ENCODE measurements at regions not wholly inside any gene's neighbourhood (a gene's known extent, or its start where the extent isn't known, plus 50 kb on each side); places are given as distances from the start of the nearest gene placed in this dataset.

DNA sequence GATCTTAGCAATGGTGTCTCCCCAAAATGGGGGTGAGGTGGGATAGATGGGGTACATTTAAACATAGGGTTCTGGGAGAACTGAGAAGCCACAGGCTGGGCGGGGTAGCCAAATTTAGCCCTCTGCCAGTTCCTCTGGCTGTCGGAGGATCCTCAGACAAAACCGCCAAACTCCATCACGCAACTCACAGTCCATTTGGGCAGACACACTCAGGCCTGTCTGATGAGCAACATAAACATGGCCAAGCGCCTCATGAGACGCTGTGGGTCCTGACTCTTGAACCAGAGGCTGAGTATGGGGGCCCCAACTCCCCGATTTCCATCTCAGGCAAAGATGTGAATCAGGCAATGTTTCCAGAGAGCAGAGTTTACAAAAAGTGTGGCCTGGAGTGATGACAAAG, 162.3 kb downstream of the FGF18 start:
- DNase-seq = no peak

DNA sequence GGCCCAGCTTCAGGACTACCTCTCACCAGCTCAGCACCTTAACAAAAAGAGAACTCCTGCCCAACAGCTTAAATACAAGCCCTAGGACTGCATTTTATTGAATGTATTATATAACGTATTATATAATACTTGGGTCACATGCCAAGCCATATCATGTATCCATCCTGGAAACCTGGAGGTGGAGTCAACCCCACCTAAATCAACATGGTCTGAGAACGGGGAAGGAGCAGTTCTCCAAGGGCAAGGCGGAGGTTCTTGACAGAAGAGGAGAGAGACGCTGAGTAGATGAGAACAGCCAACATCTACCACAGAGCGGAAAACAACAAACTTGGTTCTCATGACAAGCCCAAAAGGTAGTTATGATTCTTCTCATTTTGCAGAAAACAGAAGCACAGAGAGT, 163.4 kb downstream of the FGF18 start:
- DNase-seq = no peak

DNA sequence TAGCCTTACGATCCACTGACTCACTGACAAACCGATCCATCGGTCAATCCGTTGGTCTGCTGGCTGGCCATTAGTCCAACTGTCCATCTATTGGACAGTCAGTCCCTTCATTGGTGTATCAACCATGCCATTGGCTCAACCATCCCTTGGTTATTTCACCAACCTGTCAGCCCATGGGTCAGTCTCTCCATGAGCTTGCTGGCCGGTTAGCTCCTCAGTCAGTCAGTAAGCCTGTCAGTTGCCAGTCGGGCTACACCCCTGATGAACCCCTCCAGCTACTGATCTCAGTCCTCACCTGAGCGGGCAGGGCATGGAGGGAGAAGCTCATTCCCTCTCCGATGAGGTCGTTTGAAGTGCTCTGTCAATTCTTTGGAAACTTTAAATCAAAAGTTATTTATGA, 166.5 kb downstream of the FGF18 start:
- no peak for DNase-seq

DNA sequence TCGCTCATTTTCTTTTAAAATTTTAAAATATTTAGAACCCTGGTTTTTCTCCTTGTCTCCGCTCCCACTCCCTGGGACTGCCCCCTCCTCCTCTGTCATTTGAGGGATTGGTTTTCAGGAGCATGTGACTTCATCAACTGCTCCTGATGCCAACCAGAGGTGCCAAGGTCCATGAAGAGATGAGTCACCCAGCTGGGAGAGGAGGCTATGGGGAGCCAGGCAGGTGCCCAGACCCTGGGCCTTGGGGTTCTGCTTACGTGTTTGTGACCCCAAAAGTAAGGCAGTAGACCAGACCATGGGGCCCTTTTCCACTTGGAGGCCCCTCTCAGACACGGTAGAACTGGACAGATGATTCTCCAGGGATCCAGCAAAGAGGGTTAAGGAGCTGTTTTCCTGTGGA, 167.0 kb downstream of the FGF18 start:
- DNase-seq = no peak

DNA sequence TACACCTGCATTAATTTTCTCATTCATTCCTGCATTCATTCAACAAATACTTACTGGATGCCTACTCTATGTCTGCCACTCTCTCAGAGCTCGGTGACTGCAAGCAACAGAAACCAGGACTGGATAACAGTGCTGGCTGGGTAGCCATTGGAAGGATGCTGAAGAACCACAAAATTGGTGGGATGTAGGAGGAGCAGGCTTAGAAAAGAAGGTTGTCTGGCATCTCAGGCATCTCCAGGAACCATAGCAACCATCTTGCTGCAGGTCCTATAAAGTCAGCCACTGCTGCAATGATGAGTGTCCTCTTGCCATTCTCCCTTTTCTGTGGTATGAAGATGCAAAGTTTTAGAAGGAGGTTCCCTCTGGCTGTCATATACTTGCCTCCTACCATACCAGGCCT, 168.6 kb downstream of the FGF18 start:
- DNase-seq = no peak

DNA sequence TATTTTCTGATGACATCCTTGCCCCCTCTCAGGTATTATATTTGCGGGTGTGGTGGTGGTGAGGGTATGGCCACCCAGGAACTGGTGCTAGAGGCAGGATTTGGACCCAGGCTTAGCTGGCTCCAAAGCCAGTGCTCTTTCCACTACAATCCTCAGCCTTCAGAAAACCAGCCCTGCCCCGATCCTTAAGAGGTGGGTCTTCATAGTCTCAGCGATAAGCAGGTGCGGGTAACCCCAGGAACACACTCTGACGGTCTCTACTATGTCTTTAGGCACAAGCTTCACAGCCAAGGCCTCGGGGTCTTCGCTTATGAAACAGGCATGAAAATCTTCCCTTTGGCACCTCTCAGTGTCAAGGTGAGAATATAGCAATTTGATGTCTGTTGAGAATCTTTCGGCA, 169.3 kb downstream of the FGF18 start:
- DNase-seq = no peak

DNA sequence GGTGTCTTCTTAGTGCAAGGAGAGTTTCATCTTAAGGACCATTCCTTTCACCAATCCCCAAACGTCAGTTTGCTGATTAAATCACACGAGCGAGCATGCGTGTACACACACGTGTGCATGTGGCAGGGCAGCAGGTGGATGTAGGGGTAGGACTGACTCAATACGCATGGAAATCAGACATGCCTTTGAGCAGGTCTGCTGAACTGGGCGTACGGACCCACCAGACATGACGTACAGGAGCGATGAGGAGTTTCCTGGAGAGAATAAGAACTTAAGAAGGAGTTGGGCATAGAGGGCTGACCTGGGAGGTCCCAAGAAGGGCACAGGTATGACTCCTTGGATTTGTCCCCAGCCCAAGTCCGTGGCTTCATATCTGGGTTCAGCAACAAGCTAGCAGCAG, 170.0 kb downstream of the FGF18 start:
- no peak for DNase-seq

DNA sequence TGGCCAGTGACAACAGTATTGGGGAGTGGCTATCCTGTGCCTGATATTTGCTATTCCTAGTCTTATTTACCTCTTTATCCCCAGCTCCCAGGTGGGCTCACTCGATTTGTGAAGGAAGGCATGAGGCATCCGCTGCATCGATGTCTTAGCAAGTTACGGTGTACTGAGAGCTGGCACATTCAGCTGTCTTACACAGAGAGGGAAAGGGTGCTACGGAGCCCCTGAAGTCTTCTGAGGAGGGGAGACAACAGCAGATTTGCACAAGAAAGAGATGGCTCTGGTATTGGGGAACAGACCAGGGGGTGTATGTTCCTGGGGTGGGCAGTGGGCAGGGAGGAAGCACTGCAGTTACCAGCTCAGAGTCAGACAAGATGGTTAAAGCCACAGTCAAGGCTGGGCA, 172.6 kb downstream of the FGF18 start:
- no peak for DNase-seq

DNA sequence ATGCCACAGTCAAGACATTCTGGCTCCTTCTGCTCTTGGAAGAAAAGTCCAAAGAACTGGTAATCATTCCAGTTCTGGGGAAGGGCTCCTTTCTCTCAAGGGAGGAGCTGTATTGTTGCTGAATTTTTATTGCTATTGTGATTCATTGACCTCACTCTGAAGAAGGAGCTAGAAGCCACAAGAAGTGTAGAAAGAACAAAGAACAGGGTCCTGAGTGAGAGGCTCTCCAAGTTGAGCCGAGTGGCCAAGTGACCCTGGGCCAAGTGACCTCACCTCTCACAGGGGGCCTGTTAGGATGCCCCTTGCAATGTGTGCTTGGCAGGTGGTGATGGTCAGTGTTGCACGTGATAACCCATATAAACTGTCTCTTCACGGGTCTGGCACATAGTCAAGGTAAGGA, 173.3 kb downstream of the FGF18 start:
- DNase-seq = no peak

DNA sequence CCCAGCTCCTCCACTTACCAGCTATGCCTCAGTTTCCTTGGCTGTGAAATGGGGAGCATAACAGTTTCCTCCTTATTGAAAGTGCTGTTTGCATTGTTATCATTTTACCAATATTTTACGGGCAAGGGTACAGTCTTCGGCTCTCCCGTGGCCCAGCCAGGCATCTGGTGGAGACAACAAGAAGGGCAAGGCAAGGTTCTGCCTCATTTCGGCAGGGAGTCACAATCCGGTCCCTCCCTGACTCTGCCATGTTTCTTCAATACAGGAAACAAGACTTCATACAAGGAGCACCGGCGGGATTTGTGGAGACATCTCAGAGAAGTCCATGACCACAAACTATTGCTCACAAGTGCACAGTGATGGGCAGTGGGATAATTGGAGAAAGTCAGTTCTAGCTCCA, 174.0 kb downstream of the FGF18 start:
- DNase-seq = no peak

DNA sequence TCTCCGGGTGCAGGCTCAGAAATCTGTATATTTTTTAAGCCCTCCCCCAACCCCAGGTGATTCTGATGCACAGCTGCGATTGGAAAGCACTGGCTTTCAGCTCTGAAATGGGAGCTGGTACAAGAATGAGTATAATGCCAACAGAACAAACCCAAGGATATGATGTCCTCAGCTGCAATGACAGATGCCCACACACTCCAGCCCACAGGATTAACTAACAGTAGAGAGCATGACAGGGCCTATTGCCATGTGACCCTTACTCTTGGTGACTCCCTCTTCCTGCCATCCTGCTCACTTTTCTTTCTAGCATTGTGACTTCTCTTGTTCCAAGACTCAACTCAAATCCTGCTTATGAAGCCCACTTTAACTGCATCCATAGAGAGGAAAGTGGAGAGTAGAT, 174.5 kb downstream of the FGF18 start:
- DNase-seq = no peak

DNA sequence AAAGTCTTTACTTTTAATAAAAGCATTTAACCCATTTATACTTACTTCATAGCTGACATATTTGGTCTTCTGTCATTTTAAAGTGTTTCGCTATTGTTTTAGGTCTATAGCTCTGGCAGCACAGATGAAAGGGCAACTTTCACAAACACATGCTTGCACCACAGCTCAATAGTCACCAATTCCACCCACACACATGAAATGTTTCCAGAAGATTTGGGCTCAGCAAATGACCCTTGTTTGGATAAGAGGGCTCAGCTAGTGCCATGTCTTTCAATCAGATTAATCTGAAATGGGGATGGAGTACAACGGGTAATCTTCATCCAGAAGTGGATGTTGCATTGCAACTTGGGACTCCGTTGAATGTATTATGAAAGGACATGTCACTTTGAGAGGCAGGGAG, 176.0 kb downstream of the FGF18 start:
- DNase-seq = no peak

DNA sequence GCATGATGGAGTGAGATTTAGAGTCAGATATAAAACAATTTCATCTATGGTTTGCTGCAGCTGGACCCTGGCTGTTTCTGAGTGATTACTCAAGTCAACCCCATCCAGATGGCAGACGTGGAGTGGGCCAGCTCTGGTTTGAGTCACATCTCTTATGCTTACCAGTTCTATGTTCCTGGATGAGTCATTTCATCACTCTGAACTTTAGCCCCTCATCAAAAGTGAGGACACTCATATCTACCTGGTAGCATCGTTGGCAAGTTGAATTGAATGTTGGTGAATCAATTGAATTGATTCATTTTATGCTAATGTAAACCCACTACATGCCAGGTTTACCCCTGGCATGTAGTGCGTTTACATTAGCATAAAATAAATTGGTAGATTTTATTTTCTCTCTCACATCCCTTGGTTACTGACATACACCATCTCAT, 176.4 kb downstream of the FGF18 start:
- DNase-seq = no peak

DNA sequence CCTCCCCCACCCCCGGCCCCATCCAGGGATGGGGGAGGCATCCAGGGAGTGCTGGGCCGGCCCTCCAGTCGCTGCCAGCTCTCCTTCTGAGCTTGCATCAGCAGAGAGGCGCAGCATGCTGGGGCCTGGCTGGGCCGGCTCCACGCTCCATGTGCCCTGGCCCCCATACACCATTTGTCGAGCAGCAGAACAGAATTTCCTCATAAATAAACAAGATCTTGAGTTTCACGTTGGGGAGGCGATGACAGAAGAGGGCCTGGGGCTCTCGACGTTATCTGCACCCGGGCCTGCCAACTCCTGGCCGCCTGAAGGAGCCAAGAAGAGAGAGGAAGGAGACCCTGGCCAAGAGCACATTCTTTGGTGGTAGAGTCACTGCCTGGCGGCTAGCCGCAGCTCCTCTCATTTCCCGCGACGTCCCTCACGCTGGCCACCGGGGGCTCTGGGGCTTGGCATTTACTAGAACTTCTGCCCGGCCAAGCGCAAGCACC, 177.0 kb downstream of the FGF18 start:
- no peak for DNase-seq

DNA sequence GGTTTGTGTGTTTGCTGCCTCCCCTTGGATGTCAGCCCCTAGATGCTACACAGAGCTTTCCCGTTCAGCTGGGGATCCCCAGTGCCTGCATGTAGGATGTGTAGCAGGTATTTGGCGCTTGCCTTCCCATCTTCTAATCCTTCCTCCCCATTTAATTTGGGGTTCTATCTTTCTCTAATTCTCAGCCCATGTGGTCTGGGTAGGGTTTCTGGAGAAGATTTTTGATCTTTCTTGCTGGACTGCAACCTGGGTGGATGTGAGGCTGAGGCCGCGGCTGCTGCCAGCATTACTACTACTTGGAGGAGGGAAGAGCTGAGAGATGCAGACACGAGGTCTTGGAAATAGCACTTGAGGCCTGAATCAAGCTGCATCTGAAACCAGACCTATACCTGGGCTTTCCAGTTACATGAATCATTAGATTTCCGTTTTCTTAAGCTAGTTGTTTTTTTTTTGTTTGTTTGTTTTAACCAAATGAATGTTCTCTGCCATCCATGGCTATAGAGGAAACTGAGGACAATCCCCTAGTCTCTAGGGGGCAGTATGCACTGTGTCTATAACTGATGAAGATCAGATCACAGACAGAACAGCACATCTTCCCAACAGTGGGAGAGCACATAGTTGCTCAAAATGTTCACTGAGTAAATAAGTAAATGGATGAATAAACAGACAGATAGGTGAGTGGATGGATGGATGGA, 178.6 kb downstream of the FGF18 start:
- DNase-seq = no peak

DNA sequence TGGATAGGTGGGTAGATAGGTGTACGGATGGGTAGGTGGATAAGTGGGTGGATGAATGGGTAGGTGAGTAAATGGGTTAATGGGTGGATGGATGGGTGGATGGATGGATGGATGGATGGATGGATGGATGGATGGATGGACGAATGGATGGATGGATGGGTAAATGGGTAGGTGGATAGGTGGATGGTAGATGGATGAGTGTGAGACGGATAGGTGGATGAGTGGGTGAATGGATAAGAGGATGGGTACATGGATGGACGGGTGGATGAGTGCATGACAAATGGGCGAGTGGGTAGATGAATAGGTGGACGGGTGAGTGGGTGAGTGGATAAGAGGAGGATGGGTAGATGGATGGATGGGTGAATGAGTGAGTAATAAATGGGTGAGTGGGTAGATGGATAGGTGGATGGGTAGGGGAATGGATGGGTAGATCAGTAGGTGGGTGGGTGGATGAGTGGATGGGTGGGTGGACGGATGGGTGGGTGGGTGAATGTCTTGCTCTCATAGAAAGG, 179.2 kb downstream of the FGF18 start:
- no peak for DNase-seq

DNA sequence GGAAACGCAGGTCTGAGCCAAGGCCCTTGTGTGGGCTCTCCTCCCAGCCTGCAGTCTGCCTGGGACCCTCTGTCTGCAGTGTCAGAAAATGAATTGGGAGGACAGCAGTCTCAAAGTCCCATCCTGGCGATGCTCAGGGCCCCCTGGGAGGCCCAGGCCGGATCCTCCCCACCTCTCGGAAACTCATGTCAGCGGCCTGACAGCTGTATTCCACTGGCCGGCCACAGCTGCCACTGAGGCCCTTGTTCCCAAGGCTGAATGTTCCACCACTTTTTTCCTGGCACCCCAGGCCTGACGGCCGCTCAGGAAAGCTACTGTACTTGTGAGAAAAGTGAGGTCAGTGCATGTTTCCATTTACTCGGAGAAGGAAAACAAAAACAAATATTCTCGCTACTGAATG, 180.0 kb downstream of the FGF18 start:
- no peak for DNase-seq

DNA sequence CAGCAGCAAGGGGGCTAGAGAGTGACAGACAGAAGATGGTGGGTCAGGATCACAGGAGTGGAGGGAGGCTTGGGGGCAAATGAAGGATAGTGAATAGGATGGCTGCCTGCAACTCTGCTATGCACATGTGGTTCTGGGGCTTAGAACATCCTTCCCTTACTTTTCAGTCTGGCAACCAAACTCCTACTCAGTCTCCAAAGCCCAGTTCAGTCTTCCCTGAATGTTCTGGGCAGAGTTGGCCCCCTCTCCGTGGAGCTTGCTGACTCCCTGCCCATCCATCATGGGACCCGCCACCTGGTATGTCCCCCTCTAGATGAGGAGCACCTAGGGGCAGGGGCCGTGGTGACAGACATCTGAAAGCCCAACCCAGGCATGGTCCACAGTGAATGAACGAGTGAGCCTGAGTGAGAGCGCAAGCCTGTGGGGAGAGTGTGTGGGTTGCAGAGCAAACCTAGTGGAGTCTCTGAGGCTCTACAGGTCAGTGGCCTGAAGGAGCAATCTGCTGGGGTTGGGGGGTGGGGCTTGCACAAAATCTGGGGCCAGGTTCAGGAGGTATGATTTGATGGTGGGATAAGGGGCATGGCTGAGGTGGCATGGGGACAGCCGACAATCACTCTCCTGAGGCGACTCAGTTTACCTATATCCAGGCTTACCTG, 180.6 kb downstream of the FGF18 start:
- no peak for DNase-seq

DNA sequence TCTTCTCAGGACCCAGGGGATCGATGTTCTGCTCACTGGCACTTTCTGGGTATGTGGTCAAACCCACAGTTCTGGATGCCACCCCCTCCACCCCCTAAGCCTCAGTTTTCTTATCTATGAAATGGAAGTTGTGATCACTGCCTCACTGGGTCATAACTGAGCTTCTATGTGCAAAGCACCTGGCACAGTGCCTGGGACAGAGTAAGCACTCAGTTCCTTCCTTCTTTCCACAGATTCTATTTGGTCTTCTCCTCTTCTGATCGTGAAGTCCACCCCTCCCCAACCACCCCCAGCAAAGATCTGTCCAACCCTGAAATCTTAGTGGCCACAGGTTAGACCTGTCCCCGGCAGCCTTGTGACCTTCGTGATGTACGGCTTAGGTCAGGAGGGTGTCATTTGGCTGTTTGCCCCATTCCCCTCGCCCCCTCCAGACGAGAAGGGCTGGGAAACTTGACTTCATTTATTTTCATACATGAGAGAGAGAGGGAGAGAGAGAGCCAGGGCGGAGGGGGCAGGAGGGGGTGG, 181.4 kb downstream of the FGF18 start:
- DNase-seq = no peak

DNA sequence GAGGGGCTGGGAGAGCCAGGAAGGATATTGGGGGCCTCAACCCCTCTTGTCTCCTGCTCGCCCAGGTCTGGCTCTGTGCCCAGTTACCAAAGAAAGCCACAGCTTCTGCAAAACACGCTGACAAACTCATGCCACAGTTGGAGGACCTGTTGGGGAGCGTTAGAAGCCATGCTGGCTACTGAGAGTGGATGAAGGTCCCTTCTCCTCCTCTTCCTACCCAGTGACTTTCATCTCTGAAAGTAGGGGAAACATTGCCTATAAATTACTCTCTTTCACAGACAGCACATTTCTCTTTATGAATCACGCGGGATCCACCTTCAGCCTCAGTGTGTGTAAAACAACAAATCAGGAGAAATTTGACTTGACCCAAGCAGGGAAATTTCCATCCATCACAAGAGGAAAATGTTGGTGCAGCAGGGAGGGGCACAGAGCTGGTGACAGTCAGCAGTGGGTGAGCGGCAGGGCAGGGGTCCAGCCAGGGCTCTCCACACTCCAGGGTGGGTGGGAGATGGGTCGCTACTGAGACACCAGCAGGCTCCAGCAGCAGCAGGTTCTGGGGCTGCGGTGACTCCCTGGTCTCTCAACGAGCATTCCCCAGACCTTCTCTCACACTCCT, 181.9 kb downstream of the FGF18 start:
- DNase-seq = no peak

DNA sequence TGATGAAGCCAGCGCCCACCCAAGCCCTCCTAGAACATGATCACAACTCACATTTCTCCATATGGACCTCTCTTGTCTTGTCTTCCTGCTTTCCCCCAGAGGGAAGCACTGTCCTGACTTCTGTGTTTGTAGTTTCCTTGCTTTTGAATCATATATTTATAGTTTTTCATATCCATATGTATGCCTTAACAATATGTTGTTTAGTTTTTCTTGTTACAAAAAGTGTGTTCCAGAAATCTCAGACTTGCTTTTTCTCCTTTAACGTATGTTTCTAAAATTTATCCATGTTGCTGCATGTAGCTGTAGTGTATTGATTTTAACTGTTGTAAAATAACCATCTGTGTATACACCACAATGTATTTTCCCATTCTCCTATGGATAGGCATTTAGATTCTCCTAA, 182.0 kb upstream of the SMIM23 start:
- no peak for DNase-seq

DNA sequence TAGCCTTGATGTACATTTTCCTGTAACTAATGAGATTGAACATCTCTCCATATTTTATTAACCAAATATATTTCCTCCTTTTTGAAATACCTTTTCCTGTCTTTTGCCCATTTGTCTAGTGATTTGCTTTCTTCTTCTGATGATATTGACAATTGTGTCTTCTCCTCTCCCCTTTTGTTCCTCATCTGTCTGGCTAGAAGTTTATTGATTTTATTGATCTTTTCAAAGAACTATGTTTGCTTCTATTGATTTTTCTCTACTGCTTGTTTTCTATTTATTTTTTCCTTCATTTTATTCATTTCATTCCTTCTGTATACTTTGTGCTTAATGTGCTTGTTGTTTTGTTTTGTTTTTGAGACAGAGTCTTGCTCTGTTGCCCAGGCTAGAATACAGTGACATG, 181.4 kb upstream of the SMIM23 start:
- no peak for DNase-seq

DNA sequence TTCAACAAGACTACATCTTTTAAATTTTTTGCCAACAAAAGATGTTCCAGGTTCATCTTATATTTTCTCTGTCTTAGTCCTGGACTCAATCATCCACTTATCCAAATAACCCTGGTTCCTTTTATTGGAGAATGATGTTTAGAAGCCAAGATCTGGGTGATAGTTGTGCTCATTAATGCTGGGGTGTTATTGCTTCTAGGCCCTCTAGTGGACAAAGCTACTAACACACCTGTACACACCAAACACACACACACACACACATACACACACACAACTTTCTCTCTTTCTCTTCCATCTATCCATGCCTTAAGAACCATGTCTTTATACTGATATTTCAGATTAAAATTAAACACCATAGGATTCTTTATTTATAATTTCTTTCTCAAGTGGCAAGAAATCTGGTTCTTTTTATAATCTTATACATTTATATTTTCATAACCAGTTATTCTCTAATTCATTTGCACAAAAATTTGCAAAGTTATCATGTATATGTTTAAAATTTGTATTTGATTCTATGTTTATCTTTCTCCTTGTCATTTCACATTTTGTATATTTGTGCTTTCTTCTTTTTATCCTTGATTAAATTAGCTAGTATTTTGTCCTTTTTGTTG, 179.1 kb upstream of the SMIM23 start:
- peak in 1 of 2 experiments; percentile 11 for DNase-seq

DNA sequence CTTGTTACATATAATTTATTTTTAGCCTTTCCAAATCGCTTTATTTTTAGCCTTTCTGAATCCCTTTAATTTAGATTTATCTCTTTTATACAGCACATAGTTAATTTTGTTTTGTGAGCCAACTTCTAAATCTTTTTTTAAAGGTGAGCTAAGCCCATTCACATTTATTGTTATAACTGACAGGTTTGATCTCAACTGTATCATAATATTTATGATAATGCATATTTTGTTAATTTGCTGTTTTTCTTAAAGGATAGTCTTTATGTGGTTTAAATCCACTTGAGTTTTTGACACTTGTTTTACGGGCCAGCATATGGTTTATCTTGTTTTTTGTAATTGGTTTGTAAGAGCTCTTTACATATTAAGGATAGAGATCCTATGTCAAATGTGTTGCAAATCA, 177.8 kb upstream of the SMIM23 start:
- no peak for DNase-seq
